GM12873 (cell line): ENCODE measurements at regions not wholly inside any gene's neighbourhood (a gene's known extent, or its start where the extent isn't known, plus 50 kb on each side); places are given as distances from the start of the nearest gene placed in this dataset.

ENCODE experiments used
- TF ChIP-seq, protein P1 (sequence below): IDR thresholded peaks from 2 replicates; pipeline ENCODE4 v1.5.1; 2012; ENCODE audit warnings: low read depth, mild to moderate bottlenecking, moderate library complexity, low read length, control low read depth; ENCODE audit not compliant: insufficient read depth; ENCODE audit errors: missing control alignments

- TF ChIP-seq, protein P1, sequence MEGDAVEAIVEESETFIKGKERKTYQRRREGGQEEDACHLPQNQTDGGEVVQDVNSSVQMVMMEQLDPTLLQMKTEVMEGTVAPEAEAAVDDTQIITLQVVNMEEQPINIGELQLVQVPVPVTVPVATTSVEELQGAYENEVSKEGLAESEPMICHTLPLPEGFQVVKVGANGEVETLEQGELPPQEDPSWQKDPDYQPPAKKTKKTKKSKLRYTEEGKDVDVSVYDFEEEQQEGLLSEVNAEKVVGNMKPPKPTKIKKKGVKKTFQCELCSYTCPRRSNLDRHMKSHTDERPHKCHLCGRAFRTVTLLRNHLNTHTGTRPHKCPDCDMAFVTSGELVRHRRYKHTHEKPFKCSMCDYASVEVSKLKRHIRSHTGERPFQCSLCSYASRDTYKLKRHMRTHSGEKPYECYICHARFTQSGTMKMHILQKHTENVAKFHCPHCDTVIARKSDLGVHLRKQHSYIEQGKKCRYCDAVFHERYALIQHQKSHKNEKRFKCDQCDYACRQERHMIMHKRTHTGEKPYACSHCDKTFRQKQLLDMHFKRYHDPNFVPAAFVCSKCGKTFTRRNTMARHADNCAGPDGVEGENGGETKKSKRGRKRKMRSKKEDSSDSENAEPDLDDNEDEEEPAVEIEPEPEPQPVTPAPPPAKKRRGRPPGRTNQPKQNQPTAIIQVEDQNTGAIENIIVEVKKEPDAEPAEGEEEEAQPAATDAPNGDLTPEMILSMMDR: no peak
These were observed 121.7 kb upstream of the TSHZ3 start for GRCh38 chr19:31470952-31471351.

GRCh38 chr19:31478241-31478640 lies 129.0 kb upstream of the TSHZ3 start:
- TF ChIP-seq, protein P1: no peak

GRCh38 chr19:31483226-31483857 lies 134.1 kb upstream of the TSHZ3 start:
- TF ChIP-seq, protein P1: no peak

- TF ChIP-seq, protein P1: no peak
These were observed 136.2 kb upstream of the TSHZ3 start for GRCh38 chr19:31485472-31485871.

DNA sequence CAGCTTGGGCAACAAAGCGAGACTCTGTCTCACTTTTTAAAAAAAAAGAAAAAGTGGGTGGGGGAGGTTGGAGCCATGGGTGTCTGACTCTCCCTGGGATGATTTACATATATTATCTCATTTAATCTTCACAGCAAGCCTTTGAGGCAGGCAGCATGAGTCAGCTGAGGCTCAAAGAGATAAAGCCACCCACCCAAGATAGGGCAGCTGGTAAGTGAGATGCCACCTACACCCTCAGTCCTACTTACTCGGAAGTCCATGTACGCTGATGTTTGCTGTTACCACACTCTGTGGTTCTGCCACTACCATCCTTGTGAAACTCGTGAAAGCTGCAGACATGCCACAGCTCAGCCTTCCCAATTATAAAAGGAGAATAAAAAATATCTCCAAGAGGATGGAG lies 142.0 kb upstream of the TSHZ3 start:
- TF ChIP-seq, protein P1: no peak

- TF ChIP-seq, protein P1: no peak
These were observed 142.8 kb upstream of the TSHZ3 start for GRCh38 chr19:31492050-31492449.

DNA sequence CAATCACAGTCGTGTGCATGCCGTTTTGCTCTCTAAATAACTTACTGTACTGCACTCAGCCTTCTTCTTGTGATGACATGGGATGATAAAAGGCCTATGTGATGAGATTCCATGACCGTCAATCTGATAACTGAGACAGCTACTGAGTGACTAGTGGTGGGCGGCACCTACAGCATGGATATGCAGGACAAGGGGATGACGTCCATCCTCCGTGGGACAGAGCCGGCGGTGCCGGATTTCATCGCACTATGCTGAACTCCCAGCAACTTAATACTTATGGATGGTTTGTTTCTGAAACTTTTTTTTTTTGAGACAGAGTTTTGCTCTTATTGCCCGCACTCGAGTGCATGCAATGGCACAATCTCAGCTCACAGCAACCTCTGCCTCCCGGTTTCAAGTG lies 146.8 kb upstream of the TSHZ3 start:
- TF ChIP-seq, protein P1: no peak
